ENCODE measurements at regions not wholly inside any gene's neighbourhood (a gene's known extent, or its start where the extent isn't known, plus 50 kb on each side); places are given as distances from the start of the nearest gene placed in this dataset.

- no peak for TF ChIP-seq POU6F1 (CRISPR knock-in tag; IDR thresholded peaks at IDR 0.05; ENCODE audit: borderline replicate concordance, low read depth)
- TF ChIP-seq ZFP3 (CRISPR knock-in tag; IDR thresholded peaks at IDR 0.05) = no peak
Measured at GRCh38 chr5:115458003-115458409, 86.6 kb downstream of the FEM1C start (continued).

- TF ChIP-seq CSDC2 (CRISPR knock-in tag; IDR thresholded peaks at IDR 0.05) = no peak
- TF ChIP-seq GLIS3 (CRISPR knock-in tag; IDR thresholded peaks at IDR 0.05) = no peak
- TF ChIP-seq BACH2 (CRISPR knock-in tag; IDR thresholded peaks at IDR 0.05; ENCODE audit: borderline replicate concordance) = no peak
- TF ChIP-seq ZNF8 (CRISPR knock-in tag; IDR thresholded peaks at IDR 0.05) = no peak
- TF ChIP-seq ZC3H10 (CRISPR knock-in tag; IDR thresholded peaks at IDR 0.05) = no peak
- ATAC-seq = no peak
Measured at GRCh38 chr5:115457571-115457970, 87.0 kb downstream of the FEM1C start.

- TF ChIP-seq PPARA (CRISPR knock-in tag; IDR thresholded peaks at IDR 0.05; ENCODE audit: borderline replicate concordance) = no peak
- no peak for TF ChIP-seq POU6F1 (CRISPR knock-in tag; IDR thresholded peaks at IDR 0.05; ENCODE audit: borderline replicate concordance, low read depth)
- TF ChIP-seq TCF4 (CRISPR knock-in tag; IDR thresholded peaks at IDR 0.05; ENCODE audit: borderline replicate concordance) = no peak
- no peak for ATAC-seq
Measured at GRCh38 chr5:115456539-115457040, 88.0 kb downstream of the FEM1C start.

- TF ChIP-seq TOX (CRISPR knock-in tag; IDR thresholded peaks at IDR 0.05; ENCODE audit: borderline replicate concordance) = no peak
- TF ChIP-seq TSHZ2 (CRISPR knock-in tag; IDR thresholded peaks at IDR 0.05) = no peak
- TF ChIP-seq ZC3H10 (CRISPR knock-in tag; IDR thresholded peaks at IDR 0.05) = no peak
- no peak for TF ChIP-seq BACH2 (CRISPR knock-in tag; IDR thresholded peaks at IDR 0.05; ENCODE audit: borderline replicate concordance)
- TF ChIP-seq POU6F1 (CRISPR knock-in tag; IDR thresholded peaks at IDR 0.05; ENCODE audit: borderline replicate concordance, low read depth) = no peak
- no peak for TF ChIP-seq SNAI2 (CRISPR knock-in tag; IDR thresholded peaks at IDR 0.05)
- TF ChIP-seq CREB5 (CRISPR knock-in tag; IDR thresholded peaks at IDR 0.05; ENCODE audit: low read depth) = no peak
- TF ChIP-seq ZFP30 (CRISPR knock-in tag; IDR thresholded peaks at IDR 0.05) = no peak
- no peak for TF ChIP-seq PPARA (CRISPR knock-in tag; IDR thresholded peaks at IDR 0.05; ENCODE audit: borderline replicate concordance)
- no peak for TF ChIP-seq CSRNP3 (CRISPR knock-in tag; IDR thresholded peaks at IDR 0.05)
- TF ChIP-seq OSR1 (CRISPR knock-in tag; IDR thresholded peaks at IDR 0.05) = no peak
- TF ChIP-seq ZNF8 (CRISPR knock-in tag; IDR thresholded peaks at IDR 0.05) = no peak
- TF ChIP-seq PATZ1 (CRISPR knock-in tag; IDR thresholded peaks at IDR 0.05; ENCODE audit: borderline replicate concordance) = no peak
- no peak for TF ChIP-seq ISL1 (CRISPR knock-in tag; IDR thresholded peaks at IDR 0.05)
- no peak for TF ChIP-seq ZNF565 (CRISPR knock-in tag; conservative IDR thresholded peaks at IDR 0.05; ENCODE audit: low read depth)
- no peak for TF ChIP-seq ARNTL (CRISPR knock-in tag; IDR thresholded peaks at IDR 0.05; ENCODE audit: borderline replicate concordance, low read depth)
- ATAC-seq = no peak
Measured at GRCh38 chr5:115456056-115456455, 88.5 kb downstream of the FEM1C start.
